HUES48 (cell line): ENCODE measurements at regions not wholly inside any gene's neighbourhood (a gene's known extent, or its start where the extent isn't known, plus 50 kb on each side); places are given as distances from the start of the nearest gene placed in this dataset.
A peak's percentile ranks its signal among the peaks of the same experiment; 100 is the strongest.
"Not testable (repeated sequence)": the region's sequence is repeated elsewhere in the genome, so short reads cannot be mapped to it uniquely, and the experiment has no call there.

Source experiments
- H3K27ac ChIP-seq: one replicate; pipeline ENCODE4 v1.7.0; 2013; ENCODE audit warnings: low read depth, low read length, inconsistent platforms
- H3K27me3 ChIP-seq: 2 replicates; pipeline ENCODE4 v1.6.1; 2013; ENCODE audit warnings: mild to moderate bottlenecking, low read length; ENCODE audit not compliant: control insufficient read depth, insufficient read depth
- H3K36me3 ChIP-seq: 2 replicates; pipeline ENCODE4 v1.6.1; 2013; ENCODE audit warnings: low read length; ENCODE audit not compliant: control insufficient read depth, insufficient read depth
- H3K4me1 ChIP-seq: 2 replicates; pipeline ENCODE4 v1.6.1; 2013; ENCODE audit warnings: mild to moderate bottlenecking, low read length; ENCODE audit not compliant: control insufficient read depth, insufficient read depth
- H3K4me3 ChIP-seq: 2 replicates; pipeline ENCODE4 v1.5.1; 2013; ENCODE audit warnings: mild to moderate bottlenecking, low read depth, low read length
- H3K9ac ChIP-seq: 2 replicates; pipeline ENCODE4 v1.6.1; 2013; ENCODE audit warnings: mild to moderate bottlenecking, low read depth, low read length, moderate library complexity
- H3K9me3 ChIP-seq: 2 replicates; pipeline ENCODE4 v1.6.1; 2013; ENCODE audit warnings: low read length; ENCODE audit not compliant: control insufficient read depth, insufficient read depth

DNA sequence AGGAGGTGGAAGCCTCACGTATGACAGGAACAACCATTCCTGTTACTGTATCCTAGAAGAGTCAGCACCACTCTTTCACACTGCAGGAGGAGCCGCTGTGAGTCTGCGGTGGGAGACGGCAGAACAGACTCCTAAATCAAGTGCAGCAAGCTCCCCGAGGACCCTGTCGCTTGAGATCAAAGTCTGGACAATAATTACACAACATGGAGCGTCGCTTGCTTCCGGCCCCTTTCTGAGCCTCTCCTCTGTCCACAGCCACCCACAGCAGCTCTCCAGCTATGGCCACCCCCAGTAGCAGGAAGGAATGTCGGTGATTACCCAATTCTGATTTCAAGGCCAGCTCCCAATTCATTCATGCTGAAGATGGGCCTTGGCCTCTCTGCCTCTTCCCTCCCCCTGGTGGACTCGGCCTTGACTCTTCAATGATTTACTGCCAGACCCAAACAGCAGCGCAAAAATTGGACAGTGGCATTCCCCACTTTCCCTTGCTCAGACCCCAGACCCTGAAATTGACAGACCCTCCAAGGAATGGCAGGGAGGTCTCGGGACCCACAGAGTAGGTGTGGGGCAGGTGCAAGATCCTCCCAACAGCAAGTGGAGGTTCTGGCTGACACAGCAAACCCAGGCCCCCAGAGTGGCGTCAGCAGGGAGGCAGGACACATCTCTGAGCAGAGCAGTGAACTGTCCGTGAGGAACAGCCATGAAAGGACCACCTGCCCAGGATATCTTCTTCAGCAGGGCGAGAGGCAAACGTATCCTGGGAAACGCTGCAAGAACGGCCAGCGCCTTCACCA lies 272.7 kb upstream of the DIO3 start:
- H3K9me3 ChIP-seq = no peaks in the 10 kb centered on the region
- no peak overlapping the region for H3K27ac ChIP-seq
- H3K4me1 ChIP-seq = peaks cover 14% of the 10 kb centered on the region
- H3K4me3 ChIP-seq = no peak overlapping the region
- no peak overlapping the region for H3K9ac ChIP-seq
- no peaks in the 10 kb centered on the region for H3K27me3 ChIP-seq
- H3K36me3 ChIP-seq = no peaks in the 10 kb centered on the region

DNA sequence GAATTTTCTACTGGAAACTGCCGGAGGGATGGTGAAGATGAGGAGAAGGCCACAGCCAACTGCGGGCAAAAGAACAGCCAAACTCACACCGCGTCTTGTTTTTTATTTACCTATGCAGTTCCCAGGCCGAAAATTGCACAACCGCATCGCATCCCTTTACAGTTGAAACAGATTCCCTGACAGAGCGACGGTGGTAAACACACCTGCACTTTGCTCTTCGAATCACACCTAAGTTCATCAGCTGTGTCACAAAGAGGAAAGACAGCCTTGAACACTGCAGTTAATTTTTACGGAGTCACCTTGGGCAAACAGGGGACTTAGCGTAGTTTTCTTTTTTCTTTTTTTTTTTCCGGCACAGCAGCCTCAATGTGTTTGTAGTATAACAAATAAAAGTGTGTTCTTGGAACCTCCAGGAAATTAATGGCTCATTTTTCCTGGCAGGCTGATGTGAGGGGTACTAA lies 272.0 kb upstream of the DIO3 start:
- Histone ChIP-seq H3K36me3 (no peaks in the 10 kb centered on the region), H3K4me1 (peaks cover 19% of the 10 kb centered on the region), H3K27ac (no peak overlapping the region), H3K27me3 (no peaks in the 10 kb centered on the region), H3K9ac (no peak overlapping the region), H3K4me3 (no peak overlapping the region), H3K9me3 (peaks cover under 1% of the 10 kb centered on the region; the same call in 1 of the 2 replicates)

DNA sequence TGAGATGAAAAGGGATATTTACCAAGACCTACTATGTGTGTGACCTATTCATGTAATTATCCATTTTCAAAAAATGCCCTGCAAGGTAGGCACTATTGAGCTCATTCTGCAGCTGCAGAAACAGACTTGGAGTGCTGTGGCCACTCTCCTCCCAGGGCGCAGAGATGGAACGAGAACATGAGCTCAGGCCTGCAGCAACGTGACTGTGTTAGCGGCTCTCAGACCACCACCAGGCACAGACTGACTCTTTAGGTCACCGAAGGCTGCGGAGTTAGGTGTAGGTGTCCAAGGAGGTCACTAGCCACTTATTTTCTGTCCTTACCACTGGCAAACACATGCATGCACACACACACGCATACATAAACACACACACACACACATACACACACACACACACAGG lies 271.4 kb upstream of the DIO3 start:
- H3K27me3 ChIP-seq = no peaks in the 10 kb centered on the region
- H3K4me3 ChIP-seq = no peak overlapping the region
- no peak overlapping the region for H3K9ac ChIP-seq
- H3K9me3 ChIP-seq = peaks cover 6% of the 10 kb centered on the region; the same call in 1 of the 2 replicates
- H3K4me1 ChIP-seq = peaks cover 22% of the 10 kb centered on the region
- H3K27ac ChIP-seq = no peak overlapping the region
- H3K36me3 ChIP-seq = no peaks in the 10 kb centered on the region

DNA sequence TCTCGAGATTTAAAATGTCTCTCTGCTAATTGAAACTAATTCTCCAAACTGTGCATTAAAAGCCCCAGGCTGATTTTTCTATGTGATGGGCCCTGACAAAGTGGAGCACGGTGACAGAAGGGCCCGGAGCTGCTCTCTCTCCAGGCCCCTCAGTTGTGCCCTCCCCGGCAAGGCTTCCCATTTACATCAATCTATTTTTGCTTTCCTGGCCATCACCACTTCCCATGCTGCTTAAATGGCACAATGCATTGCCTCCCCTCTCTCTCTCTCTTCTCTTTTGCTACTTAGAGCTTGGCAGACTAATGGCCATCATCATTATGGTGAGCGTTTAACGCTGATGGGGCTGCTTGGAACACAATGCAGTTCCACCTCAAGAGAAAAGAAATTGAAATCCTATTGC lies 270.7 kb upstream of the DIO3 start:
- Histone ChIP-seq H3K9ac (no peak overlapping the region), H3K4me3 (no peak overlapping the region), H3K9me3 (peaks cover 11% of the 10 kb centered on the region; the same call in 1 of the 2 replicates), H3K27me3 (no peaks in the 10 kb centered on the region), H3K36me3 (no peaks in the 10 kb centered on the region), H3K27ac (no peak overlapping the region), H3K4me1 (peaks cover 22% of the 10 kb centered on the region)

DNA sequence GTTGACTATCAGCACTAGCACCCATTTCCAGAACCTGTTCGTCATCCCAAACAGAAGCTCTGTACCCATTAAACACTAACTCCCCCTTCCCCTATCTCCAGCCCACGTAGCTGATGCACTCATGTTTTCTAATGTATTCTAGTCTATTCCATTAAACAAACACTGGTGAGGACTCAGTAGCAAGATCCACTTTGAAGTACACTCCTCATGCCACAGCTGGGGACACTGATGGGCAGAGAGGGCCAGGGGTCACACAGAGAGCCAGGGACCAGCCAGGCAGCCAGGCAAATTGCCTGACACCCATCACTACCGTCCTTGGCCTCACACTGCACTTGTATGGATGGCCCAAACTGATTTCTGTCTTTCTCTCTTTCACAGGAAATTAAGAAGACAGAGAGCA lies 269.9 kb upstream of the DIO3 start:
- Histone ChIP-seq H3K9ac (no peak overlapping the region), H3K9me3 (peaks cover 19% of the 10 kb centered on the region), H3K27me3 (no peaks in the 10 kb centered on the region), H3K27ac (no peak overlapping the region), H3K36me3 (no peaks in the 10 kb centered on the region), H3K4me1 (peaks cover 22% of the 10 kb centered on the region), H3K4me3 (no peak overlapping the region)

DNA sequence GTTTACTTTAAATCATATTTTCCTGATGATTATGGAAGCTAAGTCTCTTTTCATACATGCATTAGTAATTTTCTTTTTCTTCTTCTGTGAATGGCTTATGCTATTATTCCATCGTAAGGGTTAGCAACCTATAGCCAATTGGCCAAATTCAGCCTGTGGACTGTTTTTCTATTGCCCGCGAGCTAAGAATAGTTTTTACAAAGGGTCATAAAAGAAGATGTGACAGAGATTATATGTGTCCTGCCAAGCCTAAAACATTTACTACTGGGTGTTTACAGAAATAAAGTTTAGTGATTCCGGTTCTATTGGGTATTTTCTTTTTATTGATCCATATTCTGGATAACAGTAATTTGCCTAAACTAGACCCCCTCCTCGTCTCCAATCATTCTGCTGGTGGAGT lies 268.8 kb upstream of the DIO3 start:
- no peaks in the 10 kb centered on the region for H3K27me3 ChIP-seq
- H3K4me1 ChIP-seq = peaks cover 22% of the 10 kb centered on the region
- no peak overlapping the region for H3K4me3 ChIP-seq
- no peaks in the 10 kb centered on the region for H3K36me3 ChIP-seq
- H3K27ac ChIP-seq = no peak overlapping the region
- H3K9ac ChIP-seq = no peak overlapping the region
- peaks cover 28% of the 10 kb centered on the region for H3K9me3 ChIP-seq

DNA sequence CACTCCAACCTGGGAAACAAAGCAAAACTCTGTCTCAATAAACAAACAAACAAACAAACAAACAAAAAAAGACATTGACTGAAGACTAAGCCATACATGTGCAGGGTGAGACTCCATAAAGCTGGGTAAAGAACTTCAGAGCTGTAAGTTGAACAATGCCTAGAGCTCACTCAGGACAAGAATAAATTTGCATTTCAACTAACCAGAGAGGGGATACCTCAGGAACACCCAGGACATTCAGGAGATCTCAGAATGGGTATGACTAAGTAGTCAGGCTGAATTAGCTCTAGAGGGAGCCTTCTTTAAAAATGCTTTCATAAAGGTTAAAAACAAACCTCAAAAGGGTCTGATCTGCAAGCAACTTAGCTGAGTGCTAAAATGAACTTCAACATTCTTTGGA lies 267.7 kb upstream of the DIO3 start:
- no peaks in the 10 kb centered on the region for H3K36me3 ChIP-seq
- H3K4me3 ChIP-seq = peak overlapping the region; percentile 9; the same call in 1 of the 2 replicates
- H3K9ac ChIP-seq = no peak overlapping the region
- H3K4me1 ChIP-seq = peaks cover 22% of the 10 kb centered on the region
- peaks cover 32% of the 10 kb centered on the region for H3K9me3 ChIP-seq
- peak overlapping the region; percentile 82 for H3K27ac ChIP-seq
- H3K27me3 ChIP-seq = no peaks in the 10 kb centered on the region

DNA sequence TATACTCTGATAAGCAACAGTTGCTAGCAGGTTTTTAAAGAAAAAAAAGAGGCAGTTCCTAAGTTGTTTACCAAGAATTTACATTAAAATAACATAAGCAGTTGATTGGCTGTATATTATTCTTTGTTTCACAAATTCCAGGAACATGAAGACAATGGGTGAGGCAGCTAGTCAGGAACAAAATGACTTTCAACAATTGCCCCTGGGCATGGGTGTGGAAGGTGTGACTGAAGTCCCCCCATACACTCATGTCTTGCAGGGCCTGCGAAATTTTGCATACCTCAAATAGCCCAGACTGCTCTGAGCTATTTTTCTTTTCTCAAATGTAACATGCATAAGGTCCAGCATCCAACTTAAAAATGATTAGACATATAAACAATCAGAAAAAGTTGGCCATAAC lies 267.2 kb upstream of the DIO3 start:
- peak overlapping the region; percentile 82 for H3K27ac ChIP-seq
- H3K9ac ChIP-seq = no peak overlapping the region
- H3K9me3 ChIP-seq = peaks cover 32% of the 10 kb centered on the region
- H3K4me3 ChIP-seq = peak overlapping the region; percentile 9; the same call in 1 of the 2 replicates
- H3K4me1 ChIP-seq = peaks cover 22% of the 10 kb centered on the region
- no peaks in the 10 kb centered on the region for H3K36me3 ChIP-seq
- H3K27me3 ChIP-seq = no peaks in the 10 kb centered on the region

DNA sequence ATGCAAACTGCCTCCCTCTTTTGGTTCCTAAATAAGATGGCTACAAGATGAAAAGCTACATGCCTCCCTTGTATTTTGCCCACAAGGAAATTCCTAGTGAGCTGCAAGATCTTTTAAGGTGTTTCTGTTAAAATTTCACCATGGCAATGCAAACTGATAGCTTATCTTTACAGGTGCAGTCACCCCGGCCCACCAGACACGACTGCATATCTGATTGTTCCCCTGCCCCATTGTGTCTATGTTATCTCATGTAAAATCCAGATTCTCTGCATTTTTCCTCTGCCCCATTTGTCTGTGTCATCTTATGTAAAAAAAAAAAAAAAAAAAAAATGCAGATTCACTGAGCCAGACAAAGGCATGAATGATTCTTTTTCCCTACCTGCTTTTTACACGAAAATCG lies 261.5 kb upstream of the DIO3 start:
- not testable (repeated sequence) for H3K9ac ChIP-seq, H3K27me3 ChIP-seq
- H3K9me3 ChIP-seq = peaks cover 26% of the 10 kb centered on the region

DNA sequence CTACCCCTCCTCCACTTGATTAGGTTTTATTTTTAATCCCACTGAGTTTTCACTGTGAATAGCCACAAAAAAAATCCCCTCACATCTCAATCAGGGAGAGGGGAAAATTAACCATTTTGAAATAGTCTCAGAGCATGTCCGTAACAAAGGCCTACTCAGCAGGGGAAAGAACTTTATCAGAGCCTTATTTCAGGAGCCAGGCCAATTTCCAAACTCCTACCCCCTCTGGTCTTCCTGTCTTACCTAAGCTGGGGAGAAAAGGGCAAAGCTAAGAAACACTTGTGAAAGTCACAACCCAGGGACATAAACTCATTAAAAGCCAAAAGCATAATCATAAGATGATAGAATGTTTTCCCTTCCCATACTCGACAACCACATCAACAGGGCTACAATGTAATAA lies 260.3 kb upstream of the DIO3 start:
- peaks cover 17% of the 10 kb centered on the region for H3K9me3 ChIP-seq
- peak overlapping the region; percentile 84 for H3K27ac ChIP-seq
- peak overlapping the region; percentile 23; the same call in 1 of the 2 replicates for H3K4me3 ChIP-seq
- H3K36me3 ChIP-seq = no peaks in the 10 kb centered on the region
- H3K9ac ChIP-seq = no peak overlapping the region
- no peaks in the 10 kb centered on the region for H3K27me3 ChIP-seq
- H3K4me1 ChIP-seq = peaks cover 27% of the 10 kb centered on the region

More for the DNA sequence above, 261.5 kb upstream of the DIO3 start:
- Histone ChIP-seq H3K27ac (peak overlapping the region; percentile 84), H3K4me1 (peaks cover 27% of the 10 kb centered on the region)
- H3K4me3 ChIP-seq, H3K36me3 ChIP-seq: not testable (repeated sequence)

DNA sequence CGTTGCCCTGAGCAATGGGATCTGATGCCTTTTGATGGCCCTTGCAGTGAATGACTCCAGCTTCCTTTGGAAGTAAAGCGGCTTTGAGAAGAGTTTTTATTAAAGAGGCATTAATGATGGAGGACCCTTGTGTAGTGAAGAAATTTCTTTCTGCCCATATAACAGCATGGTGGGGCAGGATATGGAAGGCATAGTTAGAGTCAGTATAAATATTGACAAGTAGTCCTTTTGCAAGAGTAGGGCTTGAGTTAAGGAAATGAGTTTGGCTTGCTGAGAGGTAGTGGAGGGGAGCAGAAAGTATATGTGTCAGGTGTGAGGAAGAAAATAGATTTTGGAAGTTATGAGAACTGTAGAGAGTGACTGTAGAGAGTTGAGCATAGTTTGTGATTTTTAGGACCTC lies 254.1 kb upstream of the DIO3 start:
- H3K9ac ChIP-seq, H3K36me3 ChIP-seq, H3K27ac ChIP-seq, H3K9me3 ChIP-seq, H3K4me1 ChIP-seq, H3K4me3 ChIP-seq, H3K27me3 ChIP-seq: not testable (repeated sequence)
